Activated T-helper 1 cell treated with anti-CD3 and anti-CD28 coated beads, Interleukin-2, amount 50 U/mL, for 16 hours (primary cell): ENCODE measurements at regions not wholly inside any gene's neighbourhood (a gene's known extent, or its start where the extent isn't known, plus 50 kb on each side); places are given as distances from the start of the nearest gene placed in this dataset.
"Not testable (repeated sequence)": the region's sequence is repeated elsewhere in the genome, so short reads cannot be mapped to it uniquely, and the experiment has no call there.

Experiments
- DNase-seq, 2 donors: peaks; one replicate each; pipeline ENCODE4 v3.0.0-alpha.2; 2020; ENCODE audit warnings: low read depth in 1 of 2, low spot score in 1 of 2

DNA sequence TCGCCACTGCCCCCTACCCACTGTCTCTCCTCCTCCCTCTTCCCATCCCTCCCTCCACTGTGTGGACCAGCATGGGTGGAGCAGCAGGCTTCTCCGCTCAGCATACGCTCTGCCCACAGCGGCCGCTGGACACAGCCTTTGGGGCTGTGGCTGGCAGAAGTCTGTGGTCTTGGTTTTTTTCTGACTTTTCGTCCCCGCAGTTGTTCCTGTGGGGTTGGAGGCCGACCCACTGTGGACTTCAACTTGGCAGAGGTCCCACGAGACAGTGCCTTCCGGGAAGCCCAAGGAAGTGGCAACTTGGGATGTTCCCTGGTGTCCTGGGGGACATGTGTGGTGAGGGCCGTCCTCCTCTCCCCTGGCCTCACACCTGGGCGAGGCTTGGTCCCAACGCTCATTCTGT, 162.5 kb upstream of the C1orf174 start:
- DNase-seq, result no peak

DNA sequence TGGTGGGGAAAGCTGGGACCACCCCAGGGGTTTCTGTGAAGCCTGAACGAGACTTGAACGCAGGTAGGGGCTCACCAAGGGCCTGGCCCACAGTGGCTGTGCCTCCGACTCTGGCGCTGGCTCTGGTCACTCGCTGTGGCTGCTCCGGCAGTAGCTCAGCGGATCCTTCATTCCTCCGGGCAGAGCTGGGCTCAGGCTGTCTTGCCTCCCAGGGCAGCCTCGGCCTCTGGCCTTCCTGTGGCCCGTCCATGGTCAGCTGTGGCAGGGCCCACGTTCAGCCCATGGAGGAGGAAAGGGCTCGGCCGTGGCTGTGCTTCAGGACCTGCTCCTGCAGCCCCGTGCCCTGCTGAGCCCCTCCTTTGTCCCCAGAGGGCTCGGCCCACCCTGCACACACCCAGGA, 162.9 kb upstream of the C1orf174 start:
- no peak for DNase-seq

DNA sequence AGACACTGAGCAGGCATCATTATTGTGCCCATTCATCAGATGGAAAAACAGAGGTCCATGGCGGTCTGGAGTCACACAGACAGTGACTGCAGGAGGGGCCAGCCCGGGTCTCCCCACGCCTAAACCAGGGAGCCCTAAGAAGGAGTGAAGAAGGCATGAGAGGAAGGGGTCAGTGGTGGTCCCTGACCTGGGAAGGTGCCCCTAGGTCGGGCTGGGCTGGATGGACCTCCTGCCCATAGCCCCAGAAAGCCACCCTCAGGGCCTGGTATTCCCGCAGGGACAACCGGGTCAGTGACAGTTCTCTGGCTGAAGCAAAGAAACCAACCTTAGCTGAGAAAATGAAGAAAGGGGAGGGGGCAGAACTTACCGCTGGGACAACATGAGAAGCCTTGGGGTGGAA, 163.4 kb upstream of the C1orf174 start:
- no peak for DNase-seq

DNA sequence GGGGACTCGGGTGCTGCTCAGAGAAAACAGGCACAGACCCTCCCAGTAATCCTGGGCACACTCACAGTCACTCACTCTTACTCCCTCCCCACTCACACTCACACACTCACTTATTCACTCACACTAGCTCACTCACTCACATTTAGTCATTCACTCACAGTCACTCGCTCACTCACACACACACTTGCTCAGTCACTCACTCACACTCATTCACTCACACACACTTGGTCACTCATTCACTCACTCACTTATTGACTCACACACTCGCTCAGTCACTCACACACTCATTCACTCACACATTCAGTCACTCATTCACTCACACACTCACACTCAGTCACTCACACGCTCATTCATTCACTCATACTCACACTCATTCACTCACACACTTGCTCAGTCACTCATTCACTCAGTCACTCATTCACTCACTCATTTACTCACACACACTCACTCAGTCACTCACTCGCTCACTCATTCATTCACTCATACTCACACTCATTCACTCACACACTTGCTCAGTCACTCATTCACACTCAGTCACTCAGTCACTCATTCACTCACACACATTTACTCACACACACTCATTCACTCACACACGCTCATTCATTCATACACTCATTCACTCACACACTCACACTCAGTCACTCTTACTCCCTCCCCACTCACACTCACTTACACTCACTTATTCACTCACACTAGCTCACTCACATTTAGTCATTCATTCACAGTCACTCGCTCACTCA, 164.2 kb upstream of the C1orf174 start:
- no peak for DNase-seq

DNA sequence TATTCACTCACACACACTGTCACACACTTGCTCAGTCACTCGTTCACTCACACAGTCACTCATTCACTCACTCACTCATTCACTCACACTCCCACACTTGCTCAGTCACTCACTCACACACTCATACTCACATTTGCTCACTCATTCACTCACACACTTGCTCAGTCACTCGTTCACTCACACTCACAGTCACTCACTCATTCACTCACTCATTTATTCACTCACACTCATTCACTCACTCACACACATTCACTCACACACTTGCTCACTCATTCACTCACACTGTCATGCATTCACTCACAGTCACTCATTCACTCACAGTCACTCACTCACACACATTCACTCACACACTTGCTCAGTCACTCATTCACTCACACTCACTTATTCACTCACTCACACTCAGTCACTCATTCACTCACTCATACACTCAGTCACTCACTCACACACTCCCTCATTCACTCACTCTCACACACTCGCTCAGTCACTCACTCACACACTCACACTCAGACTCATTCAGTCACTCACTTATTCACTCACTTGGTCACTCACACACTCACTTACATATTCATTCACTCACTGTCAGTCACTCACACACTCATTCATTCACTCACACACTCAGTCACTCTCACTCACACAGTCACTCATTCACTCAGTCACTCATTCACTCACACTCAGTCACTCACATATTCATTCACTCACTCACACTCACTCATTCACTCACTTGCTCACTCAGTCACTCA, 167.0 kb upstream of the C1orf174 start:
- DNase-seq, result no peak

DNA sequence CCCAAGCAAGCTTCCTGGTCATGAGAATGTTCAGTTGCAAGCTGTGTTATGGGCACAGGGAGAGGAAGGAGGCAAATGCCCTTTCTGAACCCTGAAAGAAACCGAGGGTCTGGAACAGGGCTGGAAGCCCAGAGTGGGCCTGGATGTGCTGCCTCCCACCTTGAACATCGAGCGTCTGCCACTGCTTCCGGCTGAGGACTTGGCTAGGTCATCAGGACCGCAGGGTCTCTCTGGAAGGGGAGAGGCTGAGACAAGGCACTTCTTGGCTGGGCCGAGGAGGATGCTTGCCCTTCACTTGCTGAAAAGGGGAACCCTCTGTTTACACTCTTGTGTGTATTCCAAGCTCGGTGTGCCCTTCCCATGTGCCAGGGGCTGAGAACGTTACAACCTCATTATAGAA, 168.0 kb upstream of the C1orf174 start:
- DNase-seq, result no peak

DNA sequence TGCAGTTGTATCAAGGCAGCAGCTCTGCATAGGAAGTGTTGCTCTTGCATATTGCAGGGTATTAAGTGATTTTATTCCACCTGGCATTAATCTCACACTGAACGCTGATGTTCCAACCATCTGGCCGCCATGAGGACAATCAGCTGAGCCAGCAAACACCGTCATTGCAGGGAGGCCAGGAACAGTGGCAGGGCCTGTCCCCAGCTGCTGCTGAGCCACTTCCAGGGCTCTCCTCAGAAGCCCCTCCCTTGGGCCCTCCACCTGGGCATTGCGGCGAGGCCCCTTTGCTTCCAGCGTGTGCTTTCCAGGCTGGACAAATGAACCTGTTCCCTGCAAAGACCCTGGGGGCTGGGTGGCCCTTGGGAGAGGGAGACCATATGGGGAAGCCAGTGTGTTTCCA, 171.6 kb upstream of the C1orf174 start:
- no peak for DNase-seq

DNA sequence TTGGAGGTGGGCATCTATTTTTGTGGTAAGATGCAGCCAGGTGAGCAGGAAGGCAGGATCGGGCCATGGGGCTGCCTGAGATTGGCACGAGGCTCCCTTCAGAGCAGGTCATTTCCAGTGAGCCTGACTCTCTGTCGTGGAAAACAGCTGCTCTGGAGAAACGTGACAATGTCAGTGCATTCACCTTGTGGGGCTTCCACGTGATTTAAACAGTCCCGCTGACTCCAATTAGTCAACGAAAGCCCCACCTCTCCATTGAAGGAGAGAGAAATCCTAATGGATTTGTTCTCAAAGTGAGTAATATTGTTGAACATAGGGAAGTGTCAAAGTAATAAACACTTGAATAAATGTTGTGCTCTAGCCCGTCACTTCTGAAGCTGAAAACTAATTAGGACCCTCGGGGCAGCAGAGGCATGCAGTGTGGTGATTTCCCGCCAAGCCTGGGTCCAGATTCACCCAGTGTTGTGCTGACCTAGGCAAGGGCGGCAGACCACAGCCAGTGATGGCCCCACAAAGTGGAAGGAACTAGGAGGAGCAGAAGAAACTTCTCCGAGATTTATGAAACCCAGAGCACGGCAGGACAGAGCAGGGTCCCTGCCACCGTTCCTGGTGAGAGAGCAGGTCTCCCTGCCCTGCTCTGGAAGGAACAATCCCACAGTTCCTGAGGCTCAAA, 172.5 kb upstream of the C1orf174 start:
- DNase-seq, result no peak

DNA sequence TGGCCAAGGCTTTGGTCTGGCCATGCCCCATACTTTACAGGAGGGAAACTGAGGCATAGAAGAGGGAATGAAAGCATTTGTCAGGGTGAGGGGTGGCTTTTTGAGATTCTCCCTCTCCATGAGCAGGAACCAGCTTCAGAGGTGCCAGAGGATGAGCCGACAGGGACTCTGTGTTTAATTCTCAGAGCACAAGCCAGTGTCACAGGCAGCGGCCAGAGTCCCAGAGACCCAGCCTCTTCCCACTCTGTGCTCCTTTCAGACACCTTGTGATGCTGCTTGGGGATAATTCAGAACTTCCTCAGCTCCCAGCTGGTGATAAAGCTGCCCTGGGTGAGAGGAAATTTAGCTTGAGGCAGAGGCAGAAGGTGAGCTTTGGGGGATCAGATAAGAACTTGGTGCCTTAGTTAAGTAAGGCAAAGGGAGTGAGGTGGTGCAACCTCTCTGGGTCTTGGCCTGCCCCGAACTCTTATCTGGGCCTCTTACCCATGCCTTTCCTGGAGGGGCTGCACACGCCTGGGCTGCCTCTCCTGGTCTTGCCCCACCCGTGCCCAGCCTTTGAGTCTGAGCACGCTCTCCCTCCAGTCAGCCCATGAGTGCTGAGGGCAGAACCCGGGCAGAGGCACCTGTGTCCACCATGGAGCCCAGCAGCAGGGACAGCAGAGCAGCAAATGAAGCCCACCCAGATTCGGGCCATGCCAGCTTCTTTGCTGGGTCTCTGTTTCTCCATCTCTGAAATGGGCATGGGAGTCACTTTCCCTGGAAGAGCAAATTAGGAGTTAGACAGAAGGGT, 175.6 kb upstream of the C1orf174 start:
- DNase-seq, result no peak

DNA sequence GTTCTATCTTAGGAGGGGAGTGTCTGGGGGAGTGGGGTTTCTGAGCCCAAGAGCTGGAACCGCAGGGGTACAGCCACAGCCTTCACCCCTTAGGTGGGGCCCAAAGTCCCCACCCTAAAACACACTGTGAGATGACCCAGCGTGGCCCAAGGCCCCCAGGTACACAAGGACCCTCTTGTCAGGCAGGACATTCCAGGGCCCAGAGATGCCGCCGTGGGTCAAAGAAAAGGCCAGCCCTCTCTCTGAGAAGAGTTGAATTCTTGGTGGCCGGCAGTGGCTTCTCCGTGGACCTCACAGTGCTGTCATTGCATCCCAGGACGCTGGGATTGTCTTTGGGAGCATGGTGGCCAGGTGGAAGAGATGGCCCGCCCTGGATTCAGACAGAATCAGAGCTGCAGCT, 176.3 kb upstream of the C1orf174 start:
- no peak for DNase-seq

DNA sequence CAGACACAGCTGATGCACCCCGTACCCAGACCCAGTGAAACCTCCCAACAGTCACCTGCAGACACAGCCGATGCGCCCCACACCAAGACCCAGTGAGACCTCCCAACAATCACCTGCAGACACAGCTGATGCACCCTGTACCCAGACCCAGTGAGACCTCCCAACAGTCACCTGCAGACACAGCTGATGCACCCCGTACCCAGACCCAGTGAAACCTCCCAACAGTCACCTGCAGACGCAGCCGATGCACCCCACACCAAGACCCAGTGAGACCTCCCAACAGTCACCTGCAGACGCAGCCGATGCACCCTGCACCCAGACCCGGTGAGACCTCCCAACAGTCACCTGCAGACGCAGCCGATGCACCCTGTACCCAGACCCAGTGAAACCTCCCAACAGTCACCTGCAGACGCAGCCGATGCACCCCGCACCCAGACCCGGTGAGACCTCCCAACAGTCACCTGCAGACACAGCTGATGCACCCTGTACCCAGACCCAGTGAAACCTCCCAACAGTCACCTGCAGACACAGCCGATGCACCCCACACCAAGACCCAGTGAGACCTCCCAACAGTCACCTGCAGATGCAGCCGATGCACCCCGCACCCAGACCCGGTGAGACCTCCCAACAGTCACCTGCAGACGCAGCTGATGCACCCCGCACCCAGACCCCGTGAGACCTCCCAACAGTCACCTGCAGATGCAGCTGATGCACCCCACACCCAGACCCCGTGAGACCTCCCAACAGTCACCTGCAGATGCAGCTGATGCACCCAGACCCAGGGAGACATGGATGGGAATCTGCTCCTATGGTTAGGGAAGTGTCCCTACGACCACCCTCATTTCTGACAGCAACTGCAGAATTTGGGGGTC, 178.3 kb upstream of the C1orf174 start:
- not testable (repeated sequence) for DNase-seq

DNA sequence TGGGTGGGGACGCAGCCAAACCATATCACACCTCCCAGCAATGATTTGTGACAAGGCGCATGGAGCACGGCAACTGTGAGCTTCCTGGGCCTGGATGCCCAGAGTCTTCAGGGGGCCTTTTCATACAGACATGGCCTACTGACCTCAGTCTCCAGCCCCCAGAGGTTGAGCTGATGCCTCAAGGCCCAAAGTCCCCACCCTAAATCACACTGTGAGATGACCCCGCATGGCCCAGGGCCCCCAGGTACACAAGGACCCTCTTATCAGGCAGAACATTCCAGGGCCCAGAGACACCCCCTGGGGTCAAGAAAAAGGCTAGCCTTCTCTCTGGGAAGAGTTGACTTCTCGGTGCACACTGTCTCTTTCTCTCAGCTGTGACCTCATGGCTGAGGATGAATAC, 179.7 kb upstream of the C1orf174 start:
- no peak for DNase-seq

DNA sequence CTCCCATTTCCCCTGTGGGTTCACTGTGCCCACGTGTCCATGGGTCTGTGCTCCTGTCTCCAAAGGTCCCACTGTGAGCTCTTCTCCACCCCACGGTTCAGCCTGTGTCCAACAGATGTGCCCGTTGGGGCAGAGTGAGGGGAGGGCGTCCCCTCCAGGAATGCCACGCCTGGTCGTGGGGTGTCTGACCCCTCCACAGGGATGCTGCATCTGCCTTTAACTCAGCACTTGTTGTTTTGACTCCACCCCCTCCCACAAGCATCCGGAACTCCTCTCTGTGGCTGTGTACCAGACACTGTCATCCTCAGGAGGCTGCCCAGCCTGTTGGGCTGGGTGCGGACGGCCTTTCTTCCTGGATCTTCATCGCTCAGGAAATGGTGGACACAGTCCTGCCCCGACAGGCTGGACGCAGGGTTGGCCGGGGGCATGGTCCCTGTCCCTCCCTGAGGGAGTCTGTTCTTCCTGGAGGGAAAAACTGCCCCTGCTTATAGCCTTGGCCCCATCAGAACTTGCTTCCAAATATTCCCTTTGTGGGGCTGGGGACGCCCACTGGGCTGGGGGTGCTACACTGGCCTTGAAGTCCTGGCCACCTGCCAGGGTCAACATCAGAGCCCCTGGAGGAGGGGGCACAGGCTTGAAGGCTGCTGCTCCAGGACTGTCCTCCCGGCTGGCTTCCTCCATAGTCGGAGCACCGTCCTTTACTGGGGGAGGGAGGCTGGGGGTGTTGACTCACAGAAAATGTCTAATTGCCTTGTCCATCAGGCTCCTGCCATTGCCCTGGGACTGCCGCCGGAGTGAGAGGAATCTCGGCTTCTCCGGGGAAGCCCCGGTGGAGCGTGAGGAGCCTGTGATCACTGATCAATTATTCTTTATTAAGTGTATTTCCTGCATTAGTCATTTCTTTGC, 182.0 kb upstream of the C1orf174 start:
- DNase-seq, result no peak

DNA sequence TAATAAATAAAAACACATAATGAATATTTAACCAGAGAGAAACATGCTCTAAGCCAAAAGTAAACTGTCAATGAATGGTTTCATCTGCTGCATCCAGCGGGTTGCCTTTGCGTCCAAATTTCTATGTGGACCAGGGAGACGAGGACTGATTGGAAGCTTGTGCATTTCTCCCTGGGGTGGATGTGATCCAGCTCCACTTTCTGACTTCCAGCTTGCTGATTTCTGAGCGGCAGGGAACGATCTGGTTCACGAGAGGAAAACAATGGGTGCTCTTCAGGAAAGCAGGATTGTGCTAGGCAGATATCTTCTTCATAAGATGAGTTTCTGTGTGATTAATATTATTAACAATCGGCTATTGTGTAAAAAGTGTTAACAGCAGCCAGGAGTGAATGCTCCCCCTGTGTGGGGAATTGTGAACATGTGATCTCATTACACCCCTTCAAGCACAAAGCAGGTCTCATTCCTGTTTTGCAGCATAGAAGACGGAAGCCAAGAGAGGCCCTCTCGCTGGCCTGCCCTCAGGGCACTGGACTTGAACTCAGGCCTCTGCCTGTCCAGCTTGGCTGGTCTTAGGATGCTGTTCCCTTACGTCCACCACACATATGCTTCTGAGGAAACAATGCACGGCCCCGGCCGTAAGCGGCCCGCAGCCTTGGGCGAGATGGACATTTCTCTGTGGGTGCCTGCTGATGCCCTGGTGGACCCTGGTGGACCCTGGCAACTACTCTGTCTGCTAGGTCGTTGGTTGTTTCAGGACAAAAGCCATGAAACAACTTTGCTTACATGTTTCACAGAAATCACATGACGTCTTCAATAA, 183.4 kb upstream of the C1orf174 start:
- DNase-seq, result no peak

DNA sequence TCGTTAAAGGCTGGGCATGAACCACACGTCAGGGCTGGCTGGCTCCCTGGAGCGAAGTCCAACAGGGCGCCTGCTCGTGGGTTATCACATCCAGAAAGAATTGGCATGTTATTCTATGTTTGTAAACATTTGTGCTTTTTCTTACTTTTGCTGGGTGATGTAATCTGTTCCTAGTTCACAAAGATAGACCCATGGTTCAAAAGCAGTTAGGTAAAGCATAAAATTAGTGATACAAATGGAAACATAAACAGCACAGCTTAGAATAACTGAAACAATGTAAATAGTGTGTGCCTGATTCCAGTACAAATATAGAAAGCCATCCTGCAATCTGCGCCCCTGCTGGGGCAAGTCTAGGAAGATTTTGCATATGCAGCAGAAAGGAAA, 184.0 kb upstream of the C1orf174 start:
- no peak for DNase-seq

DNA sequence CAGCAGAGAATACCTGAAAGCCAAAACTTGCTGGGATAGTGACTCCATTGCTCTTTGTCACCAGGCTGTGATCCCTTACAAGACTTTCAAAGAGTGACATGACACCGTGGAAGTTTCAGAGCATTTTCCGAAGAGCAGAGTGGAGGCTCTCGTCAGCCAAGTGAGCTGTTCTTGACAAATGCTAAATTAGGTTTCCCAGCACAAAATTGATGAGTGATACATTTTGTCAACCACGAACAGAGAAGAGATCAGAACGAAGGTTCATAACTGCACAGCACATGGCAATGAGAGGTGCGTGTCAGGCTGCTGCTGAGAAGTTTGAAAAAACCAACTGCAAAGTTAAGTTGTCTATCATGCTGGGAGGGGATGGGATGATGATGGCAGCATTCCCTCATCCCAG, 184.4 kb upstream of the C1orf174 start:
- DNase-seq, result no peak

DNA sequence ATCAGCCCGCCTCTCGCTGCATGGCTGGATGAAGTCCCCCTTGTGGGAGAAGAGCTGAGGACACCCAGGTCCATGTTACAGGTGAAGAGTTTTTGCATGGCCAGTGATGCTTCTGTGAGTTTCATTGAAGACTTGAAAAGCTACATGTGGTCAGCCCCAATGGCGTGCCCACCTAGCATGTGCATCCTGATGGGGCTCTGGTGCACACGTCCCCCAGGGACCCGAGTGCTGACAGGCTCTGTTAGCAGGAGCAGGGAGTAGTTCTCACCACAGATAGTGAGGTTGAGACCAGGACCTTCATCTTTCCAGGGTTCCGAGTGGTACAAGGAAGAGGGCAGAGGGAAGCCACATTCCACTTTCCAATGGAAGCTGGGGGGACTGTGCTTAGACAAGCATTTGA, 184.8 kb upstream of the C1orf174 start:
- DNase-seq, result no peak

DNA sequence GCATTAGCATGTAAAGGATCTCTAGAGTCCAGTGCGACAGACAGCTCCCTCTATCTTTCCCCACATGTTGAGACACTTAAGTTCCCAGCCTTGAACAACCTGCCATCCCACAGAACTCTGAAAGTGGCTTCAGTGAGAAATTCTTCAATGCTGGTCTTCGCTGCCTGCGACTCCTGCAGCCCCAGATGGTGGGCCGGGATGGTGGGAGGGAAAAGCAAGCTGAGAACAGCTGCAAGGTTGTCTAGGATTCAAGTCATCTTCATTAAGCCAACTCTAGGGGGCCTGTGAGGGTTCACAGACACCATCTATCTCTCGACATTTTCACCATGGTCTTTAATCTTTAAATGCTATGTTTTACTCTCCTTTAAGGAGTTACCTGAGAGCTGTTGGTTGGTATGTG, 185.5 kb upstream of the C1orf174 start:
- no peak for DNase-seq
